GM23338 (cell line): ENCODE measurements at regions not wholly inside any gene's neighbourhood (a gene's known extent, or its start where the extent isn't known, plus 50 kb on each side); places are given as distances from the start of the nearest gene placed in this dataset.

Experiments
- ATAC-seq: fragments of 200-7000 bp; cut with Tn5 transposase; 3 replicates; pipeline ENCODE4 v1.9.1; 2020
- DNase-seq: peaks from one replicate; pipeline ENCODE4 v3.0.0-alpha.2; 2015; ENCODE audit warnings: low spot score
- H2AFZ ChIP-seq: fragments of 200-600 bp; sonication (generic); 2 replicates; pipeline ENCODE4 v1.8.0; 2016; ENCODE audit warnings: antibody characterized with exemption, mild to moderate bottlenecking, moderate library complexity
- H3F3A ChIP-seq: fragments of 200-600 bp; sonication (generic); replicated peaks from 2 replicates; pipeline ENCODE4 v1.8.0; 2017; ENCODE audit warnings: antibody characterized with exemption, mixed run types, low read depth
- H3K27ac ChIP-seq: fragments of 200-600 bp; sonication (generic); 2 replicates; pipeline ENCODE4 v1.6.1; 2016; ENCODE audit warnings: low read depth
- H3K27me3 ChIP-seq: fragments of 200-600 bp; sonication (generic); 2 replicates; pipeline ENCODE4 v1.8.0; 2016; ENCODE audit warnings: mild to moderate bottlenecking, mixed run types, moderate library complexity; ENCODE audit not compliant: insufficient read depth
- H3K36me3 ChIP-seq: fragments of 200-600 bp; sonication (generic); 2 replicates; pipeline ENCODE4 v1.8.0; 2016; ENCODE audit warnings: mild to moderate bottlenecking; ENCODE audit not compliant: insufficient read depth
- H3K4me1 ChIP-seq: fragments of 200-600 bp; sonication (generic); 2 replicates; pipeline ENCODE4 v1.8.0; 2016; ENCODE audit warnings: mild to moderate bottlenecking, moderate library complexity; ENCODE audit not compliant: insufficient read depth
- H3K4me2 ChIP-seq: fragments of 200-600 bp; sonication (generic); 2 replicates; pipeline ENCODE4 v1.7.1; 2017; ENCODE audit warnings: mixed run types
- H3K4me3 ChIP-seq: fragments of 200-600 bp; sonication (generic); 2 replicates; pipeline ENCODE4 v1.6.1; 2016; ENCODE audit warnings: mixed run types
- H3K79me2 ChIP-seq: fragments of 200-600 bp; sonication (generic); replicated peaks from 2 replicates; pipeline ENCODE4 v1.8.0; 2017; ENCODE audit warnings: mild to moderate bottlenecking; ENCODE audit not compliant: insufficient read depth
- H3K9me2 ChIP-seq: fragments of 200-600 bp; sonication (generic); 2 replicates; pipeline ENCODE4 v1.8.0; 2017; ENCODE audit not compliant: insufficient read depth
- H4K20me1 ChIP-seq: fragments of 200-600 bp; sonication (generic); replicated peaks from 2 replicates; pipeline ENCODE4 v1.8.0; 2017; ENCODE audit warnings: mild to moderate bottlenecking; ENCODE audit not compliant: insufficient read depth
- H3K27ac Mint-ChIP-seq: 2 replicates; pipeline ENCODE4 v1.8.0; 2020; ENCODE audit warnings: inconsistent platforms, mild to moderate bottlenecking, moderate library complexity, mixed read lengths
- H3K27me3 Mint-ChIP-seq: 3 replicates; pipeline ENCODE4 v1.8.0; 2022; ENCODE audit warnings: low read depth, mild to moderate bottlenecking, moderate library complexity, mixed read lengths, inconsistent platforms; ENCODE audit not compliant: insufficient read depth, poor library complexity
- H3K36me3 Mint-ChIP-seq: 3 replicates; pipeline ENCODE4 v1.8.0; 2021; ENCODE audit warnings: low read depth, mild to moderate bottlenecking, inconsistent platforms, moderate library complexity, mixed read lengths
- H3K4me1 Mint-ChIP-seq: 3 replicates; pipeline ENCODE4 v1.8.0; 2020; ENCODE audit warnings: mild to moderate bottlenecking, inconsistent platforms, mixed read lengths
- H3K4me3 Mint-ChIP-seq: 3 replicates; pipeline ENCODE4 v1.8.0; 2021; ENCODE audit warnings: moderate library complexity, mild to moderate bottlenecking, inconsistent platforms, mixed read lengths
- H3K9me3 Mint-ChIP-seq: 3 replicates; pipeline ENCODE4 v1.8.0; 2020; ENCODE audit warnings: moderate library complexity, mild to moderate bottlenecking, inconsistent platforms, mixed read lengths
- CREB1 ChIP-seq: fragments of 250-450 bp; sonication (Bioruptor Pico); IDR thresholded peaks from 2 replicates; pipeline ENCODE4 v1.5.0; 2020; ENCODE audit warnings: low read depth, mild to moderate bottlenecking, moderate library complexity
- CTCF ChIP-seq, 2 experiments: fragments of 200-600 bp in 1 of 2; sonication (generic) in 1 of 2; conservative IDR thresholded peaks; 2 replicates each; pipeline versions ENCODE4 v1.5.1 to v1.6.1; 2016 to 2017; ENCODE audit warnings: antibody characterized with exemption in 2 of 2, low read depth in 2 of 2, mild to moderate bottlenecking in 2 of 2, moderate library complexity in 1 of 2
- EZH2 ChIP-seq: fragments of 200-600 bp; sonication (generic); IDR thresholded peaks from one replicate; pipeline ENCODE4 v1.8.0; 2017; ENCODE audit warnings: antibody characterized with exemption, mild to moderate bottlenecking, low read depth; ENCODE audit not compliant: unreplicated experiment
- STAT1 ChIP-seq: IDR thresholded peaks from one replicate; pipeline ENCODE4 v1.6.1; 2016; ENCODE audit warnings: antibody characterized with exemption; ENCODE audit not compliant: unreplicated experiment
- ZNF114 ChIP-seq: fragments of 250-450 bp; sonication (Bioruptor Pico); IDR thresholded peaks from 2 replicates; pipeline ENCODE4 v1.5.0; 2020; ENCODE audit warnings: mild to moderate bottlenecking, moderate library complexity
- ZNF331 ChIP-seq: fragments of 250-450 bp; sonication (Bioruptor Pico); IDR thresholded peaks from 2 replicates; pipeline ENCODE4 v1.5.0; 2020; ENCODE audit warnings: low read depth, mild to moderate bottlenecking, moderate library complexity
- ZNF462 ChIP-seq: fragments of 250-450 bp; sonication (Bioruptor Pico); IDR thresholded peaks from 2 replicates; pipeline ENCODE4 v1.5.0; 2020; ENCODE audit warnings: mild to moderate bottlenecking, moderate library complexity

- no peak for TF ChIP-seq ZNF462 (CRISPR knock-in tag)
- no peak for TF ChIP-seq CTCF (conservative IDR thresholded peaks at IDR 0.05; ENCODE audit: low read depth in 2 of 2)
- TF ChIP-seq ZNF114 (CRISPR knock-in tag) = no peak
- no peak for TF ChIP-seq ZNF331 (CRISPR knock-in tag)
Observed at GRCh38 chr4:125710766-125711165, 396.0 kb downstream of the FAT4 start (continued).

- Mint-ChIP-seq H3K4me3 (no peak overlapping the region), H3K4me1 (peaks cover 20% of the 10 kb centered on the region), H3K27ac (no peak overlapping the region), H3K27me3 (no peaks in the 10 kb centered on the region), H3K9me3 (no peaks in the 10 kb centered on the region; the same call in 2 of the 3 replicates), H3K36me3 (peaks cover 4% of the 10 kb centered on the region; the same call in 1 of the 3 replicates)
- Histone ChIP-seq H3K4me1 (peaks cover 18% of the 10 kb centered on the region), H3K36me3 (no peaks in the 10 kb centered on the region), H4K20me1 (no peaks in the 10 kb centered on the region), H3K79me2 (no peaks in the 10 kb centered on the region), H2AFZ (no peak overlapping the region), H3K27ac (peak overlapping the region; percentile 37), H3K4me2 (no peak overlapping the region), H3K4me3 (no peak overlapping the region), H3K27me3 (no peaks in the 10 kb centered on the region), H3F3A (no peaks in the 10 kb centered on the region), H3K9me2 (peaks cover 12% of the 10 kb centered on the region)
- ATAC-seq (no peak), DNase-seq (no peak)
- TF ChIP-seq STAT1 (no peak), CREB1 (CRISPR knock-in tag) (no peak), EZH2 (no peak), ZNF331 (CRISPR knock-in tag) (no peak), ZNF462 (CRISPR knock-in tag) (no peak)
Observed at GRCh38 chr4:125714049-125714448, 399.3 kb downstream of the FAT4 start.
